Left kidney (tissue), 1 donor: ENCODE measurements at regions not wholly inside any gene's neighbourhood (a gene's known extent, or its start where the extent isn't known, plus 50 kb on each side); places are given as distances from the start of the nearest gene placed in this dataset.
"Not testable (repeated sequence)": the region's sequence is repeated elsewhere in the genome, so short reads cannot be mapped to it uniquely, and the experiment has no call there.

Experiments
- DNase-seq: peaks from one replicate; pipeline ENCODE4 v3.0.0-alpha.2; 2013

DNA sequence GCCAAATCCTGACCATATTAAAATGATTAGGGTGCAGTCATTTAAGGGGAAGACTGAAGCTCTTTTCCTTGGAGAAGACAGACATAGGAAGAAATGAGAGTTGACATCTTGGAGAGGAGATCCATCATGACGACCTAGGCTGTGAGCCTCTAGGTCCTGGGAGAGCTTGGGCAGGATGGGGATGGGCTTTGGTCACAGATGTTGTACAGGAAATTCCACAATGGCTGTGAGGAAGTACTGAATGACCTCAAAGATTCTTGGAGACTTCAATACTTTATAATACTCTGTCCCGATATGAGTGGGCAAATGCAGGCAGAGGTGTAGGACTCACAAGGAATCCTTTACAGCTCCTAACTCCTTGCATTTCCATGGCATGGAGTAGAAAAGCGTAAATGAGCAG lies 204.9 kb upstream of the FRMD6 start:
- no peak for DNase-seq

GRCh38 chr14:51447411-51447810 lies 204.3 kb upstream of the FRMD6 start:
- DNase-seq = no peak

- no peak for DNase-seq
Measured at GRCh38 chr14:51448831-51449670, 202.7 kb upstream of the FRMD6 start.

DNA sequence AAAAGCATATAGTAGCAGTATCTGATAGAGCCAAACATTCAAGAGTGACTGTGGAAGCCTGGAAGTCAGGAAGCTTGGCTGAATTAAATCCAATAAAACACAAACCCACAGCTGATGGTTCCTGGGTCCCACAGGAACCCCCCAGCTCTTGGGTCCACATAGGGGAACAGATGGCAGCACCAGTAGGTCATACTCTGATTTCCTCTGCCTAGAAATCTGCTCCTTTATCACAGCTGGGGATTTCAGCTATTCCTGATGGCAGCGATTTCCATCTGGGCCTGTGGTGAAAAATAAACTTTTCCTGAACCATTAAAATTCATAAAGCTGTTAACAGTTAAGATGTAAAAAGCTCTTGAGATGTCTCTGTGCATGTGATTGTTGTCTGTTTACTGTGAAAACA lies 202.0 kb upstream of the FRMD6 start:
- no peak for DNase-seq

GRCh38 chr14:51451561-51451960 lies 200.1 kb upstream of the FRMD6 start:
- DNase-seq = no peak

DNA sequence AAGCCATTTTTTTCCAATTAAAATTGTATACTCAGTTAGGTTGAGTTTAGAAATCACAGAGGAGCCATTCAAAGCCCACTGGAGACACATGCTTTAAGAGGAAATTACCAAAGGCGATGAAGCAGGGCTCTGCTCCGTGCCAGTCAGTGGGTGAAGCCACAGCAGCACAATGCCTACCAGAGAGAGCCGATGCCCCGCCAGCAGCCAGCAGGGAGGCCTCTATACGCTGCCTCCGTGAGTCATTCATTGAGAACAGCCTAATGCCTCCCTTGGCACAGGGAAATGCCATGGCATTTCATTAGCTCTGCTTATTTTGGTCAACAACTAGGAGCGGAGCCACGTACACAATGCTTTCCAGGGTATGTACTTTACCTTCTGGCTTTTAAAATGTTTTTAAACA lies 197.8 kb upstream of the FRMD6 start:
- no peak for DNase-seq

- DNase-seq = no peak
Measured at GRCh38 chr14:51454351-51454750, 197.4 kb upstream of the FRMD6 start.

- no peak for DNase-seq
Measured at GRCh38 chr14:51455041-51455835, 196.5 kb upstream of the FRMD6 start.

DNA sequence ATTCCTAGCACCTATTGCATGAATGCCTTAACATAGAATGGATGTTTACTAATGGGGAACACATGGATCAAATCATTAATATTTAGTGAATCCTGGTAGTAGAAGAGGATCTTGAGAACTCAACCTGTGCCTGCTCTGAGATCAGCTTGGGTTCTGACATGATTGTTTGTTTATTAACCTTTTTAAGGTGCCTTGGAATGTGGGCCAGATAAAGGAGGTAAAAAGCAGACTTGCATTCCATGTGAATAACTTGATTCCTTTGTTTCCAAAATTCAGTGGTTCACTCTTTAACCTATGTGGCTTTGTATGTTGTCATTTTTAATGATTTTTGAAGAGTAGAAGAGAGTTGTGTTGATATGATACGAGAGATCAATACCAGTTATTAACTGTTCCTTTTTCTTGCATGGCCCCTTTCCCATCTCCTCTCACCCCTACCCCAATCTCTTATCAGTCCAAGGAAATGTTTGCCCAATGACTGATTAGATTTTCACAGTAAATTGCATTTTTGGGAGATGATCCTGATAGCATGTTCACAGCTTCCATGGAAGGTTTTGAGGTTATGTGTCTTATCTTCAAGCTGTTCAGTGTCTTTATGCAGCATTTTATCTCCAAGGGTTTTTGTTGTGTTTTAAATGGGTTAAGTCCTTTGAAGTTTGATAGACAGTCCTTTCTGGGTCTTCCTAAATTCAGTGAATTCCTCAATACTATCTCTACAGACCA lies 193.7 kb upstream of the FRMD6 start:
- DNase-seq = no peak

DNA sequence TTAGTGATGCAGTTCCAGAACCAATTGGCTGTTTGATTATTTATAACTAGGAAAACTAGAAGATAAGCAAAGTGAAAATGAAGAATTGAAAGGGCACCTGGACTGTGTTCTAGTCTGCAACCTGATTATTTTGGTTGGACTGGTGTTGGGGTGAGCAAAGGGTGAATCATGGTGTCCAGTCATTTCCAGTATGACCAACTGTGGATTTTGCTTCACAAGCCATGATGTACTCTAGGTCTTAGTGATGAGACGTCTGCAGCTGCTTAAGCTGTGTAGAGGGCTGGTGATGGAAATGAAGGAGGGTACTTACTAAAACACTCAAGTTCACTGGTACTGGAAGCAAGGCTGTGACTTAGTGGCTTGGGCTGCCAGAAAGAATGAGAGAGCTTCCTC lies 193.2 kb upstream of the FRMD6 start:
- no peak for DNase-seq

GRCh38 chr14:51460011-51460410 lies 191.7 kb upstream of the FRMD6 start:
- no peak for DNase-seq

- DNase-seq = no peak
Measured at GRCh38 chr14:51462182-51462581, 189.5 kb upstream of the FRMD6 start.

- no peak for DNase-seq
Measured at GRCh38 chr14:51462706-51463105, 189.0 kb upstream of the FRMD6 start.

DNA sequence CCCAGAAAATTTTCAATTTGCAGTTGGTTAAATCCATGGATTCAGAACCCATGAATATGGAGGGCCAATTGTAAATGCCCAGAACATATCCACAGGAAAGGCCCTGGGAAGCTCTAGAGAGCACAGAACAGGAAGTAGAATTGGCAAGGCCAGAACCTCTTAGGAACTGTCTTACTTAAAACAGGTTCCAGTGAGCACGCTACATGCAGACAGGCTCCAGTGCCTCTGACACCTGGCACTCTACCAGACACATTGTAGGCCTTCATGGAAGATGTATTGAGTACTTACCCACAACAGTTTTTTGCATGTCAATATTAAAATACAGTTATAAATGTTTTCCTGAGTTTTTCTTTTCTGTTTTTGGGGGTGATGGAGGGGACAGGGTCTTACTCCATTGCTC lies 188.2 kb upstream of the FRMD6 start:
- DNase-seq = no peak

GRCh38 chr14:51464411-51464810 lies 187.3 kb upstream of the FRMD6 start:
- DNase-seq = no peak

DNA sequence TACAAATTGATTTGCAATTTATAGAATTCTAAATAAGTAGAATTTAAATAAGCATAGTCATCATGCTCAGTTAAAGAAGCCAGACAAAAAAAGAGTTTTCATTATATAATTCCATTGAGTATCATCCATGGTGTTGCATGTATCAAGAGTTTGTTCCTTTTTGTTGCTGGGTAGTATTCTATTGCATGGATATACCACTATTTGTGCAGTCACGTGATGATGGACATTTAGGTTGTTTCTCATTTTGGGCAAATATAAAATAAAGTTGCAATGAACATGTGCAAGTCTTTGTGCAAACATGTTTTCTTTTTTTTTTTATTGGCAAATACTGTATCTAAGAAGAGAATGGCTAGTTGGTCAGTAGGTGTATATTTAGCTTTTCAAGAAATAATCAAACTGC lies 186.2 kb upstream of the FRMD6 start:
- DNase-seq = no peak

DNA sequence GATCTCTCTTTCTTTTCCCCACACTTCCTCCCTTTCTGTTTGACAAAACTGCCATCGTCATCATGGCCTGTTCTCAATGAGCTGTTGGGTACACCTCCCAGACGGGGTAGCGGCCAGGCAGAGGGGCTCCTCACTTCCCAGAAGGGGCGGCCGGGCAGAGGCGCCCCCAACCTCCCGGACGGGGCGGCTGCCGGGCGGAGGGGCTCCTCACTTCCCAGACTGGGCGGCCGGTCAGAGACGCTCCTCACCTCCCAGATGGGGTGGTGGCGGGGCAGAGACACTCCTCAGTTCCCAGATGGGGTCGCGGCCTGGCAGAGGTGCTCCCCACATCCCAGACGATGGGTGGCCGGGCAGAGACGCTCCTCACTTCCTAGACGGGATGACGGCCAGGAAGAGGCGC lies 184.3 kb upstream of the FRMD6 start:
- DNase-seq = not testable (repeated sequence)

DNA sequence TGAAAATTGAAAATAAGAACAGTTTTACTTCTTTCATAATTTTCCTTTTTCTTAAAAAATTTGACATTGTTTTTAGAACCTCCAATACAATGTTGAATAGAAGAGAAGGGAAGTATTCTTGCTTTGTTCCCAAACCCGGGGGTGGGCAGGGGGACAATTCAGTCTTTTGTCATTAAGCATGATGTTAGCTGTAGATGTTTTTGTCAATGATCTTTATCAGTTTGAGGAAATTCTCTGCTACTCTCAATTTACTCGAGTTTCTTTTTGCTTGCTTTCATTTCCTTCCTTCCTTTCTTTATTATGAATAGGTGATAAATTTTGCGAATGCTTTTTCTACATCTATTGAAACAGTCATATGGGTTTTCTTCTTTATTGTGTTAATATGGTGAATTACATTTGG lies 183.2 kb upstream of the FRMD6 start:
- DNase-seq = no peak

DNA sequence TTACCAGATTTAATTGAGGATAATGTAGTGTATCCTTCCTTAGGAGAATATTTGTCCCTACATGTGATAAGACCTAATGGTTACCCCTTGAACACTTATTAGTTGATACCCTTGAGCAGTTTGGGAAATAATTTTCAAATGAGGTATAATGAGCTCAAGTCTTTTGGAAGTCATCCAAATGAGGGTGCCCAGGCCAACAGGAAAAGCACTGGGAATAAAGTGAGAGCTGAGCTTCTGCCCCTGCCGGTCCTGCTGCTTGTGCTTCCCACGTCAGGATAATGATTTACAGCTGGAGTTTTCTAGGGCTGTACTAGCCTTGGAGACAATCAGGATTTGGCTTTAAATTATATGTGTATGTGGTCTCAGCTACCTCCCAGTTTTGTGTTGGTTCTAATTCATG lies 178.8 kb upstream of the FRMD6 start:
- no peak for DNase-seq

GRCh38 chr14:51473351-51473750 lies 178.4 kb upstream of the FRMD6 start:
- DNase-seq = no peak

GRCh38 chr14:51473808-51474565 lies 177.7 kb upstream of the FRMD6 start:
- DNase-seq = no peak

- no peak for DNase-seq
Measured at GRCh38 chr14:51474854-51475253, 176.9 kb upstream of the FRMD6 start.
